Astrocyte (in vitro differentiated cells and primary cell): ENCODE measurements at regions not wholly inside any gene's neighbourhood (a gene's known extent, or its start where the extent isn't known, plus 50 kb on each side); places are given as distances from the start of the nearest gene placed in this dataset.

Source experiments
- DNase-seq: peaks from one replicate; pipeline ENCODE4 v3.0.0-alpha.2; 2010; ENCODE audit warnings: low read depth
- FAIRE-seq: peaks from 2 replicates; lab custom pipeline; 2011; peaks lifted over from hg19 to GRCh38; lab: Jason Lieb, UNC
- H2AFZ ChIP-seq: 2 replicates; pipeline ENCODE4 v1.6.0; 2012; ENCODE audit warnings: low read depth, low read length, inconsistent platforms
- H3K27ac ChIP-seq: 2 replicates; pipeline ENCODE4 v1.5.1; 2011; ENCODE audit warnings: low read depth, low read length, inconsistent platforms
- H3K27me3 ChIP-seq: 2 replicates; pipeline ENCODE4 v1.6.0; 2011; ENCODE audit warnings: low read length, inconsistent platforms; ENCODE audit not compliant: insufficient read depth
- H3K36me3 ChIP-seq: 2 replicates; pipeline ENCODE4 v1.5.1; 2011; ENCODE audit warnings: low read length, inconsistent platforms; ENCODE audit not compliant: insufficient read depth
- H3K4me1 ChIP-seq: 2 replicates; pipeline ENCODE4 v1.5.1; 2011; ENCODE audit warnings: low read length, inconsistent platforms; ENCODE audit not compliant: insufficient read depth
- H3K4me2 ChIP-seq: 2 replicates; pipeline ENCODE4 v1.6.0; 2012; ENCODE audit warnings: low read length, inconsistent platforms
- H3K4me3 ChIP-seq: 2 replicates; pipeline ENCODE4 v1.5.1; 2011; ENCODE audit warnings: low read depth, mild to moderate bottlenecking, low read length, inconsistent platforms; ENCODE audit not compliant: insufficient read depth
- H3K79me2 ChIP-seq: 2 replicates; pipeline ENCODE4 v1.6.0; 2012; ENCODE audit warnings: mild to moderate bottlenecking, low read length, inconsistent platforms; ENCODE audit not compliant: insufficient read depth
- H3K9ac ChIP-seq: 2 replicates; pipeline ENCODE4 v1.6.0; 2012; ENCODE audit warnings: mild to moderate bottlenecking, low read length, inconsistent platforms
- H3K9me3 ChIP-seq: 2 replicates; pipeline ENCODE4 v1.5.1; 2012; ENCODE audit warnings: low read depth, mild to moderate bottlenecking, low read length, inconsistent platforms; ENCODE audit not compliant: insufficient read depth
- H4K20me1 ChIP-seq: 2 replicates; pipeline ENCODE4 v1.6.0; 2012; ENCODE audit warnings: low read length, inconsistent platforms; ENCODE audit not compliant: insufficient read depth
- H3K27ac Mint-ChIP-seq: one replicate; pipeline ENCODE4 v1.8.0; 2021; ENCODE audit warnings: mild to moderate bottlenecking, mixed read lengths; ENCODE audit not compliant: unreplicated experiment
- H3K27me3 Mint-ChIP-seq: one replicate; pipeline ENCODE4 v1.8.0; 2021; ENCODE audit warnings: low read depth, mixed read lengths; ENCODE audit not compliant: unreplicated experiment
- H3K36me3 Mint-ChIP-seq: one replicate; pipeline ENCODE4 v1.8.0; 2021; ENCODE audit warnings: low read depth, mixed read lengths; ENCODE audit not compliant: unreplicated experiment
- H3K4me1 Mint-ChIP-seq: one replicate; pipeline ENCODE4 v1.8.0; 2021; ENCODE audit warnings: low read depth, mixed read lengths; ENCODE audit not compliant: unreplicated experiment
- H3K4me3 Mint-ChIP-seq: one replicate; pipeline ENCODE4 v1.8.0; 2021; ENCODE audit warnings: mild to moderate bottlenecking, moderate library complexity, mixed read lengths; ENCODE audit not compliant: unreplicated experiment
- H3K9me3 Mint-ChIP-seq: one replicate; pipeline ENCODE4 v1.8.0; 2021; ENCODE audit warnings: mild to moderate bottlenecking, mixed read lengths; ENCODE audit not compliant: unreplicated experiment
- EZH2 ChIP-seq: IDR thresholded peaks from 2 replicates; pipeline ENCODE4 v1.6.1; 2012; ENCODE audit warnings: mild to moderate bottlenecking, low read length, inconsistent platforms; ENCODE audit not compliant: insufficient read depth
- TF ChIP-seq, protein P1 (sequence below): IDR thresholded peaks from 2 replicates; pipeline ENCODE4 v1.5.1; 2011; ENCODE audit warnings: low read depth, mild to moderate bottlenecking, inconsistent platforms, low read length, moderate library complexity; ENCODE audit not compliant: insufficient read depth

DNA sequence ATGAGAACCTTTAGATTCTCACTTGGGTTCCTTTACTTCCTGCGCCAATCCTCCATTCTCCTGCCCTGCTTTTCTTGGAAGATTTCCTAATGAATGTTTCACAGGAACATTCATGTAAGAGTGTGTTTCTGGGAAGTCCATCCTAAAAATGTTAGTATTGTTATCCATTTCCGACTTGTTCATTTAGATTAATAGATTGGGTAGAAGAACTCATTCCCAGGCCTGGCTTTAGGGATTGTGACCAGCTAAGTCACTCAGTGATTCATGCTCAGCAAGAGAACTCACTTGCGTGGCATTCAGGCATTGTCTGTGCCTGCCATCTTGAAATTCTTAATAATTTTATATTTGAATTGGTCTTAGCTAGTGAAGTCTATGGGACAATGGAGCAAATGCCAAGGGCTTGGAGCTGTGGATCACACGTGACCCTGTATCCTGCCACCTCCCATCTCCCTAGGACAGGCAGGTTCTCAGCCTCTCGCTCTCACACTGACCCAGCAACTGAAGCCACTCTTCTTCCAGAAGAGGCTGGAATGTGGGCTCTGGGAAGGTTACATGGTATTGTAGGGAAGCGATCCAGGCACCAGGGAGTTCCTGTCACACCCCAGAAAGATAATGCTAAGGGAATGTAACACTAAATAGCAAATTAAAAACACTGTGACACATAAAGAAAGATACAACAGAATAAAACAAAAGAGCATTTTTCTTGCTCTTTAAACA lies 562.1 kb downstream of the TMA16 start:
- peak overlapping the region; percentile 24 for H3K27ac ChIP-seq
- no peaks in the 10 kb centered on the region for H3K9me3 ChIP-seq
- no peak overlapping the region for H3K4me3 ChIP-seq
- peak overlapping the region; percentile 31 for H2AFZ ChIP-seq
- no peaks in the 10 kb centered on the region for H4K20me1 ChIP-seq
- Mint-ChIP-seq H3K27me3 (no peaks in the 10 kb centered on the region), H3K4me1 (no peaks in the 10 kb centered on the region), H3K9me3 (no peaks in the 10 kb centered on the region), H3K27ac (no peak overlapping the region), H3K4me3 (no peak overlapping the region), H3K36me3 (no peaks in the 10 kb centered on the region)
- H3K27me3 ChIP-seq = no peaks in the 10 kb centered on the region
- H3K4me2 ChIP-seq = no peak overlapping the region
- H3K36me3 ChIP-seq = no peaks in the 10 kb centered on the region
- FAIRE-seq = no peak
- H3K79me2 ChIP-seq = no peaks in the 10 kb centered on the region
- no peak overlapping the region for H3K9ac ChIP-seq
- no peaks in the 10 kb centered on the region for H3K4me1 ChIP-seq
- TF ChIP-seq, protein P1, sequence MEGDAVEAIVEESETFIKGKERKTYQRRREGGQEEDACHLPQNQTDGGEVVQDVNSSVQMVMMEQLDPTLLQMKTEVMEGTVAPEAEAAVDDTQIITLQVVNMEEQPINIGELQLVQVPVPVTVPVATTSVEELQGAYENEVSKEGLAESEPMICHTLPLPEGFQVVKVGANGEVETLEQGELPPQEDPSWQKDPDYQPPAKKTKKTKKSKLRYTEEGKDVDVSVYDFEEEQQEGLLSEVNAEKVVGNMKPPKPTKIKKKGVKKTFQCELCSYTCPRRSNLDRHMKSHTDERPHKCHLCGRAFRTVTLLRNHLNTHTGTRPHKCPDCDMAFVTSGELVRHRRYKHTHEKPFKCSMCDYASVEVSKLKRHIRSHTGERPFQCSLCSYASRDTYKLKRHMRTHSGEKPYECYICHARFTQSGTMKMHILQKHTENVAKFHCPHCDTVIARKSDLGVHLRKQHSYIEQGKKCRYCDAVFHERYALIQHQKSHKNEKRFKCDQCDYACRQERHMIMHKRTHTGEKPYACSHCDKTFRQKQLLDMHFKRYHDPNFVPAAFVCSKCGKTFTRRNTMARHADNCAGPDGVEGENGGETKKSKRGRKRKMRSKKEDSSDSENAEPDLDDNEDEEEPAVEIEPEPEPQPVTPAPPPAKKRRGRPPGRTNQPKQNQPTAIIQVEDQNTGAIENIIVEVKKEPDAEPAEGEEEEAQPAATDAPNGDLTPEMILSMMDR = no peak
- TF ChIP-seq EZH2 = no peak
- peak; percentile 58 for DNase-seq

- H3K36me3 Mint-ChIP-seq = no peaks in the 10 kb centered on the region
- H3K27me3 ChIP-seq = no peaks in the 10 kb centered on the region
- no peak overlapping the region for H3K4me2 ChIP-seq
- H3K27me3 Mint-ChIP-seq = no peaks in the 10 kb centered on the region
- H3K4me1 ChIP-seq = no peaks in the 10 kb centered on the region
- no peak overlapping the region for H3K4me3 Mint-ChIP-seq
- no peak overlapping the region for H3K27ac ChIP-seq
- H3K9me3 Mint-ChIP-seq = no peaks in the 10 kb centered on the region
- no peak overlapping the region for H3K9ac ChIP-seq
- H3K9me3 ChIP-seq = no peaks in the 10 kb centered on the region
- H3K4me3 ChIP-seq = no peak overlapping the region
- no peak for FAIRE-seq
- TF ChIP-seq, protein P1 = no peak
- no peak for TF ChIP-seq EZH2
- DNase-seq = peak; percentile 53
- H3K4me1 Mint-ChIP-seq = no peaks in the 10 kb centered on the region
- H4K20me1 ChIP-seq = no peaks in the 10 kb centered on the region
- H3K79me2 ChIP-seq = no peaks in the 10 kb centered on the region
- H2AFZ ChIP-seq = no peak overlapping the region
- H3K27ac Mint-ChIP-seq = no peak overlapping the region
- H3K36me3 ChIP-seq = no peaks in the 10 kb centered on the region
Measured at GRCh38 chr4:164058776-164059445, 564.4 kb downstream of the TMA16 start.

DNA sequence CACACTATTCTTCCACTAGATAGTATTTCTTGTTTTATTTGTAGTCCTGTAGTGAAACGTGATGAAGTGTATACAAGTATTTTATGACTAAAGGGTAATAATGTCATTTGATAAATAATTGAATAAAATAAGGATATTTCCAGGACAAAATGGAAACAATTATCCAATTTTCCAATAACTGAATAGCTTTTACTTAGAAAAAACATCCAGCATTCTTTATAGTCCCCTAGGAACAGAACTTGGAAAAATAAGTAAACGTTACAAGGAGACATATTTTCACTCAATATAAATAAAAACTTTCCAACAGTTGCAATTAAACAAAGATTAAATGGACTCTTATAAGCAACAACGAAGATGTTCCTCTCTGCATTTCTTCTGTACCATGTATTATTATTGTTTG lies 566.0 kb downstream of the TMA16 start:
- no peaks in the 10 kb centered on the region for H3K27me3 ChIP-seq
- Mint-ChIP-seq H3K9me3 (no peaks in the 10 kb centered on the region), H3K27me3 (no peaks in the 10 kb centered on the region), H3K36me3 (no peaks in the 10 kb centered on the region), H3K4me1 (no peaks in the 10 kb centered on the region), H3K27ac (no peak overlapping the region), H3K4me3 (no peak overlapping the region)
- H2AFZ ChIP-seq = no peak overlapping the region
- H3K9me3 ChIP-seq = no peaks in the 10 kb centered on the region
- FAIRE-seq (no peak), DNase-seq (no peak)
- H3K9ac ChIP-seq = no peak overlapping the region
- no peak overlapping the region for H3K4me2 ChIP-seq
- H3K36me3 ChIP-seq = no peaks in the 10 kb centered on the region
- no peaks in the 10 kb centered on the region for H3K4me1 ChIP-seq
- H3K79me2 ChIP-seq = no peaks in the 10 kb centered on the region
- no peak overlapping the region for H3K27ac ChIP-seq
- TF ChIP-seq EZH2 = no peak
- TF ChIP-seq, protein P1 = no peak
- H4K20me1 ChIP-seq = no peaks in the 10 kb centered on the region
- no peak overlapping the region for H3K4me3 ChIP-seq
